ENCODE measurements at regions not wholly inside any gene's neighbourhood (a gene's known extent, or its start where the extent isn't known, plus 50 kb on each side); places are given as distances from the start of the nearest gene placed in this dataset.

- H3K36me3 ChIP-seq (ENCODE audit: control insufficient read depth, insufficient read depth, low read length): no peaks in the 10 kb centered on the region; the same call in 1 of the 2 replicates
- no TSS peak for BruUV-seq (replicated peaks)
- ChIA-PET CTCF (interaction anchor here (0.5 kb wide), 1 partner anchor 181 kb away, joined by 4 read pairs; the partner anchor contains the start of gene ENGASE), POLR2A (no interaction called here)
- H3K9me3 ChIP-seq (ENCODE audit: control insufficient read depth, insufficient read depth, low read depth, low read length): no peaks in the 10 kb centered on the region
- intact Hi-C loops (cut with micrococcal nuclease; ENCODE audit: unreplicated experiment) (no loop called here), in situ Hi-C loops (cut with HindIII; ENCODE audit: low pct_unique_long_range_greater_than_20kb, low sequenced_read_pairs) (no loop called here)
- no peak overlapping the region for H3K4me3 ChIP-seq (ENCODE audit: low read depth in 2 of 2, low read length in 2 of 2)
- ATAC-seq (no peak), DNase-seq (ENCODE audit: low read depth, low spot score) (no peak)
- no peaks in the 10 kb centered on the region for H3K4me1 ChIP-seq (ENCODE audit: control insufficient read depth, insufficient read depth, low read length)
- peaks cover 28% of the 10 kb centered on the region; the same call in 1 of the 2 replicates for H3K27me3 ChIP-seq (ENCODE audit: control insufficient read depth, insufficient read depth, low read length)
- no peak overlapping the region for H3K27ac ChIP-seq (ENCODE audit: low read length)
- no peak for TF ChIP-seq TCF7L2 (IDR thresholded peaks at IDR 0.05; ENCODE audit: low read depth, low read length)
- no peak for TF ChIP-seq SIN3A (IDR thresholded peaks at IDR 0.05; ENCODE audit: borderline replicate concordance, insufficient read depth, low read depth, low read length)
- TF ChIP-seq CTCF (IDR thresholded peaks at IDR 0.05): no peak
- TF ChIP-seq, protein P1, sequence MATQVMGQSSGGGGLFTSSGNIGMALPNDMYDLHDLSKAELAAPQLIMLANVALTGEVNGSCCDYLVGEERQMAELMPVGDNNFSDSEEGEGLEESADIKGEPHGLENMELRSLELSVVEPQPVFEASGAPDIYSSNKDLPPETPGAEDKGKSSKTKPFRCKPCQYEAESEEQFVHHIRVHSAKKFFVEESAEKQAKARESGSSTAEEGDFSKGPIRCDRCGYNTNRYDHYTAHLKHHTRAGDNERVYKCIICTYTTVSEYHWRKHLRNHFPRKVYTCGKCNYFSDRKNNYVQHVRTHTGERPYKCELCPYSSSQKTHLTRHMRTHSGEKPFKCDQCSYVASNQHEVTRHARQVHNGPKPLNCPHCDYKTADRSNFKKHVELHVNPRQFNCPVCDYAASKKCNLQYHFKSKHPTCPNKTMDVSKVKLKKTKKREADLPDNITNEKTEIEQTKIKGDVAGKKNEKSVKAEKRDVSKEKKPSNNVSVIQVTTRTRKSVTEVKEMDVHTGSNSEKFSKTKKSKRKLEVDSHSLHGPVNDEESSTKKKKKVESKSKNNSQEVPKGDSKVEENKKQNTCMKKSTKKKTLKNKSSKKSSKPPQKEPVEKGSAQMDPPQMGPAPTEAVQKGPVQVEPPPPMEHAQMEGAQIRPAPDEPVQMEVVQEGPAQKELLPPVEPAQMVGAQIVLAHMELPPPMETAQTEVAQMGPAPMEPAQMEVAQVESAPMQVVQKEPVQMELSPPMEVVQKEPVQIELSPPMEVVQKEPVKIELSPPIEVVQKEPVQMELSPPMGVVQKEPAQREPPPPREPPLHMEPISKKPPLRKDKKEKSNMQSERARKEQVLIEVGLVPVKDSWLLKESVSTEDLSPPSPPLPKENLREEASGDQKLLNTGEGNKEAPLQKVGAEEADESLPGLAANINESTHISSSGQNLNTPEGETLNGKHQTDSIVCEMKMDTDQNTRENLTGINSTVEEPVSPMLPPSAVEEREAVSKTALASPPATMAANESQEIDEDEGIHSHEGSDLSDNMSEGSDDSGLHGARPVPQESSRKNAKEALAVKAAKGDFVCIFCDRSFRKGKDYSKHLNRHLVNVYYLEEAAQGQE (IDR thresholded peaks at IDR 0.05; ENCODE audit: insufficient read depth in 1 of 2, low read depth in 2 of 2, low read length in 1 of 2): no peak
- no peak for TF ChIP-seq POLR2AphosphoS5 (IDR thresholded peaks at IDR 0.05; ENCODE audit: low read depth, low read length)
These were observed 180.8 kb downstream of the ENGASE start for GRCh38 chr17:79255456-79255855.

DNA sequence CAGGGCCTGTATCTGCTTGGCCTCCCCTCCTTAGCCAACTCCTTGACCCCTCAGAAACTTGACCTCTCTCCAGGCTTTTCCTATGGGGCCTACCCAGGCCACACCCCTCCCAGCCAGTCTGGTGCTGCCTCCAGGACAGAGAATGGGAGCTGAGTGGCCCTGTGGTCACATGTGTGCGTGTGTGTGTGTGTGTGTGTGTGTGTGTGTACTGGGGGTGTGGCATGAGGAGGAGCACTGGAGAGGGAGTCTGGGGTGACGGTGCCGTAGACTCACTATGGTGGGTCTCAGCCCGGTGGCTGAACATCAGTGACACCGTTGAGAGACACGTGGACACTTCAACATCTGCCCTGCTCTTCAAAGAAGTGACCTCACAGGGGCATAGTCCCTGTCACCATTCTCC lies 180.4 kb downstream of the ENGASE start:
- peaks cover 32% of the 10 kb centered on the region for H3K27me3 ChIP-seq (ENCODE audit: control insufficient read depth, insufficient read depth, low read length)

More for the DNA sequence above, 180.4 kb downstream of the ENGASE start:
- no TSS peak for BruUV-seq (replicated peaks)
- TF ChIP-seq SIN3A (IDR thresholded peaks at IDR 0.05; ENCODE audit: borderline replicate concordance, insufficient read depth, low read depth, low read length) (no peak), CTCF (IDR thresholded peaks at IDR 0.05) (no peak), TCF7L2 (IDR thresholded peaks at IDR 0.05; ENCODE audit: low read depth, low read length) (no peak), POLR2AphosphoS5 (IDR thresholded peaks at IDR 0.05; ENCODE audit: low read depth, low read length) (no peak)
- TF ChIP-seq, protein P1 (IDR thresholded peaks at IDR 0.05; ENCODE audit: insufficient read depth in 1 of 2, low read depth in 2 of 2, low read length in 1 of 2): no peak
- no peaks in the 10 kb centered on the region; the same call in 1 of the 2 replicates for H3K36me3 ChIP-seq (ENCODE audit: control insufficient read depth, insufficient read depth, low read length)
- CTCF ChIA-PET: no interaction called here
- H3K4me3 ChIP-seq (ENCODE audit: low read depth in 2 of 2, low read length in 2 of 2): no peak overlapping the region
- ATAC-seq (no peak), DNase-seq (ENCODE audit: low read depth, low spot score) (no peak)
- H3K4me1 ChIP-seq (ENCODE audit: control insufficient read depth, insufficient read depth, low read length): no peaks in the 10 kb centered on the region
- intact Hi-C loops (cut with micrococcal nuclease; ENCODE audit: unreplicated experiment): no loop called here
- in situ Hi-C loops (cut with HindIII; ENCODE audit: low pct_unique_long_range_greater_than_20kb, low sequenced_read_pairs): no loop called here
- H3K9me3 ChIP-seq (ENCODE audit: control insufficient read depth, insufficient read depth, low read depth, low read length): no peaks in the 10 kb centered on the region
- POLR2A ChIA-PET: no interaction called here
- H3K27ac ChIP-seq (ENCODE audit: low read length): no peak overlapping the region
